Mesendoderm (in vitro differentiated cells): ENCODE measurements at regions not wholly inside any gene's neighbourhood (a gene's known extent, or its start where the extent isn't known, plus 50 kb on each side); places are given as distances from the start of the nearest gene placed in this dataset.

Source experiments
- DNase-seq: peaks from one replicate; pipeline ENCODE4 v3.0.0; 2013
- H2AK5ac ChIP-seq: 2 replicates; pipeline ENCODE4 v1.6.1; 2013; ENCODE audit warnings: low read length, inconsistent platforms
- H2BK120ac ChIP-seq: 2 replicates; pipeline ENCODE4 v1.6.1; 2013; ENCODE audit warnings: low read depth, mild to moderate bottlenecking, low read length, moderate library complexity, mixed read lengths
- H2BK15ac ChIP-seq: replicated peaks from 2 replicates; pipeline ENCODE4 v1.6.1; 2013; ENCODE audit warnings: low read depth, mild to moderate bottlenecking, moderate library complexity
- H2BK5ac ChIP-seq: 2 replicates; pipeline ENCODE4 v1.6.1; 2013; ENCODE audit warnings: low read length, inconsistent platforms
- H3K18ac ChIP-seq: 2 replicates; pipeline ENCODE4 v1.6.1; 2013; ENCODE audit warnings: mild to moderate bottlenecking, low read length, mixed read lengths
- H3K23ac ChIP-seq: one replicate; pipeline ENCODE4 v1.6.1; 2013; ENCODE audit warnings: low read length
- H3K27ac ChIP-seq: 2 replicates; pipeline ENCODE4 v1.5.1; 2013; ENCODE audit warnings: low read depth, mild to moderate bottlenecking, inconsistent platforms, low read length, moderate library complexity
- H3K27me3 ChIP-seq: 2 replicates; pipeline ENCODE4 v1.6.1; 2013; ENCODE audit warnings: low read length, control low read depth, mild to moderate bottlenecking, inconsistent platforms; ENCODE audit not compliant: insufficient read depth, poor library complexity
- H3K36me3 ChIP-seq: 2 replicates; pipeline ENCODE4 v1.6.1; 2013; ENCODE audit warnings: low read length, inconsistent platforms; ENCODE audit not compliant: control insufficient read depth, insufficient read depth
- H3K4ac ChIP-seq: one replicate; pipeline ENCODE4 v1.6.1; 2013; ENCODE audit warnings: low read depth, mild to moderate bottlenecking, low read length, moderate library complexity
- H3K4me1 ChIP-seq: 2 replicates; pipeline ENCODE4 v1.6.1; 2013; ENCODE audit warnings: low read depth, low read length, inconsistent platforms; ENCODE audit not compliant: control insufficient read depth
- H3K4me2 ChIP-seq: 2 replicates; pipeline ENCODE4 v1.6.1; 2013; ENCODE audit warnings: low read length
- H3K4me3 ChIP-seq: 2 replicates; pipeline ENCODE4 v1.5.1; 2013; ENCODE audit warnings: mild to moderate bottlenecking, low read length
- H3K56ac ChIP-seq: one replicate; pipeline ENCODE4 v1.6.1; 2013; ENCODE audit warnings: low read length
- H3K79me1 ChIP-seq: 2 replicates; pipeline ENCODE4 v1.6.1; 2013; ENCODE audit warnings: low read length, inconsistent platforms
- H3K79me2 ChIP-seq: 2 replicates; pipeline ENCODE4 v1.6.1; 2013; ENCODE audit warnings: mild to moderate bottlenecking, low read length; ENCODE audit not compliant: control insufficient read depth, insufficient read depth
- H3K9ac ChIP-seq: 2 replicates; pipeline ENCODE4 v1.6.1; 2013; ENCODE audit warnings: low read length, inconsistent platforms
- H4K5ac ChIP-seq: one replicate; pipeline ENCODE4 v1.6.1; 2013; ENCODE audit warnings: low read length
- H4K8ac ChIP-seq: one replicate; pipeline ENCODE4 v1.6.1; 2013; ENCODE audit warnings: low read depth, mild to moderate bottlenecking, control low read depth, low read length, moderate library complexity
- WGBS: extraction: QIAGEN DNeasy Blood & Tissue Kit; methylation state at CpG from one replicate; pipeline ENCODE4 v1.1.7; 2013; ENCODE audit warnings: low lambda C conversion rate, missing lambda C conversion rate; ENCODE audit not compliant: insufficient coverage; ENCODE audit errors: extremely low coverage; 5-methylcytosine and 5-hydroxymethylcytosine counted together

DNA sequence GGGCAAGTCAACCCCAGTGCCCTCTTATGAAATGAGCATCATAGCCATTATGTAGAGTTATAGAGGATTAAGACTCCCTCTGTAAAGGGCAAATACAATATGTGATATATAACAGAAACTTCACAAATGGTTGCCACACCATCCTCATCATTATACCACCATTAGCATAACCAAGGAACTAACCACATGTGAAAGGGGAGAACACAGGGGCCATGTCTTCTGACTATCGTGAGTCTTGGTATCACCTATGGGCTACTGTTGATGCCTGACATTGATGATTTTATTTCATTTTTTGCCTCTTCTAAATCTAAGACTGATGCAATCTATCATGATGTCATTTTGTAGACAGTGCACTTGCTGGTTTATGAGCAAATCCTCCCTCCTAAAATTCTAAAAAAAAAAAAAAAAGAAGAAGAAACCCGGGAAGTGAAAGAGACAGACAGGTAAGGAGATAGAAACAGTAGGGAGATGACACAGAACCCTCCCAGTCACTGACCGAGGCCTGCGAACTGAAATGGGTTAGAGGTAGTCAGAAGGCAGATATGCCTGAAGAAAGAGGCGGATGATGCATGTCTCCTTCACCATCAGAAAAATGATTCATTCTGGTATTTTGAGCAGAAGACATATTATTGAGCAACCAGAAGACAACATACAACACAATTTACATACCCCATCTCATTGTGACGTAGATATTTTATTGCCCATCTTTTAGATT lies 266.0 kb downstream of the DMAC1 start:
- no peak overlapping the region for H2BK120ac ChIP-seq
- no peaks in the 10 kb centered on the region for H3K79me2 ChIP-seq
- WGBS, result no CpG with 5 or more reads among the region's 6 CpGs
- H2BK5ac ChIP-seq, result no peak overlapping the region
- no peaks in the 10 kb centered on the region for H3K27me3 ChIP-seq
- H3K56ac ChIP-seq, result no peak overlapping the region
- no peak overlapping the region for H2BK15ac ChIP-seq
- no peaks in the 10 kb centered on the region for H3K4me1 ChIP-seq
- no peak overlapping the region for H4K5ac ChIP-seq
- H3K4me2 ChIP-seq, result no peak overlapping the region
- no peak overlapping the region for H3K9ac ChIP-seq
- H3K18ac ChIP-seq, result no peak overlapping the region
- H4K8ac ChIP-seq, result no peak overlapping the region
- H3K36me3 ChIP-seq, result no peaks in the 10 kb centered on the region
- H2AK5ac ChIP-seq, result no peak overlapping the region
- DNase-seq, result no peak
- H3K4me3 ChIP-seq, result no peak overlapping the region
- no peak overlapping the region for H3K4ac ChIP-seq
- no peak overlapping the region for H3K27ac ChIP-seq
- H3K23ac ChIP-seq, result no peak overlapping the region
- H3K79me1 ChIP-seq, result no peaks in the 10 kb centered on the region

DNA sequence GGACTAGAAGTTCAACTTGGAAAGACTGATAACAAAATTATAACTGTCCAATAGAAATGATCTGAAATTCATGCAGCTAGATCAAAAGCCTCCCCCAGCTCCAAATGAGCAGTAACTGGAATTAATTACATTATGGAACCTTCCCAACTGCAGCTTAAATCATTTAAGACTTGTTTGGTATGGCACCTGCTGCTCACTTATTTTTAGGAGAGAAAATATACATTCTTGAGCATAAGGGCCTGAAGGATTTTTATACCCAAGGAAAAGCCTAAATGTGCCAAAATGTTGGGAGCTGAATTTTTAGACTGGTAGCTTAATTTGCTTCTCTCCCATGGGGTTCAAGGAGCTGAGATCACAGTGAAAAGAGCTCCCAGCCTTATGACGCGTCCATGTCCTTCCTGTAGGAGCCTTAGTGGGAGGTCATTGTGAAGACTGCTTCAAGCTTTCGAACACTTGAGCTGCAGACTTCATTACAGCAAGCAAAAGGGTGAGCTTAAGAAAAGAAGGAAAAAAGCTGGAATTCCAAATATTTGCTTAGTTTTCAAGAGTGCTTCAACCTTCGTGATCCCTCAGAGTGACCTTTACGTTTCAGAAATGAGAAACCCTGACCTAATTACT lies 276.0 kb downstream of the DMAC1 start:
- Histone ChIP-seq H3K9ac (no peak overlapping the region), H3K4me1 (no peaks in the 10 kb centered on the region), H4K8ac (no peak overlapping the region), H2AK5ac (no peak overlapping the region), H3K36me3 (no peaks in the 10 kb centered on the region), H2BK15ac (no peak overlapping the region), H3K18ac (no peak overlapping the region), H3K27me3 (no peaks in the 10 kb centered on the region), H3K4ac (no peak overlapping the region), H2BK5ac (no peak overlapping the region), H4K5ac (no peak overlapping the region), H3K56ac (no peak overlapping the region), H3K79me2 (no peaks in the 10 kb centered on the region), H3K23ac (no peak overlapping the region), H3K27ac (no peak overlapping the region), H3K79me1 (no peaks in the 10 kb centered on the region), H3K4me2 (no peak overlapping the region), H3K4me3 (no peak overlapping the region), H2BK120ac (no peak overlapping the region)
- WGBS, result no CpG with 5 or more reads among the region's 5 CpGs
- DNase-seq, result peak; percentile 11

DNA sequence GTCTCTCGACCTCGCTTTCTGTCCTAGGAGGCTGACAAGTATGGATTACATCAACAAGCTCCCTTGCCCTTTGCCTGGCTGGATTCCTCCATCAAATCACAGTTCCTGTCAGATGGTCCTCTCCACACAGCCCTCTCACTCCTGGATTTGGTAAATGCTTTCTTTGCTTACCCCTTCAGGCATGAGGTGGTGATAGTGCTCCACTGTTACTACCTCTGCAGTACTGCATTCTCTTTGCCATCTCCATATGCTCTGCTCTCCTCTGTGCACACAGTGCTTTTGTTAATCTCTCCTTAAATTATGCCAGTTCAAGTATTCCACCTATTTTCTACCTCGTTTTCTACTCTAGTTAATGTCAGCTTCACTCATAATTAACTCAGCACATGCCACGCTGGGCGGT lies 279.2 kb downstream of the DMAC1 start:
- H3K23ac ChIP-seq, result no peak overlapping the region
- no peaks in the 10 kb centered on the region for H3K36me3 ChIP-seq

DNA sequence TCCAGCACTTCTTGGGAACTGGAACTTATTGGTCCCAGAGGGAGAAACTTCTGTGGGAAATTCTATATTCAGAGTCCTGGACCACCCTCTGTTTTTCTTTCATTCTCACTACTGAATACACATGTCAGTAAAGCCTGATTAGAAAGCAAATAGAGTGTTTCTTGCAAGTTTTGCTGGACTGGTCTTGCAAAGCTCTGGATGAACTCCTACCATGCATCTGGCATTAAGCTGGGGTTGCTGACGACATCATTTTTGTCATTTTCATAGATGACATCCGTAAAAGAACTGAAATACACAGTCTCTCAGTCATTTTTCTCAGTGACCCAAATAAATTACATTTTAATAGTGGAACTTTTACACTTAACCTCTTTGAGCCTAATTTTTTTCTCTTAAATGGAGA lies 283.2 kb downstream of the DMAC1 start:
- no peak overlapping the region for H2BK120ac ChIP-seq
- no peak overlapping the region for H4K8ac ChIP-seq
- H3K4me2 ChIP-seq, result no peak overlapping the region
- no peak overlapping the region for H3K4ac ChIP-seq
- no peak overlapping the region for H3K56ac ChIP-seq
- DNase-seq, result no peak
- H2BK5ac ChIP-seq, result no peak overlapping the region
- no peak overlapping the region for H2AK5ac ChIP-seq
- H4K5ac ChIP-seq, result no peak overlapping the region
- H3K27me3 ChIP-seq, result no peaks in the 10 kb centered on the region
- no CpG with 5 or more reads among the region's 2 CpGs for WGBS
- no peaks in the 10 kb centered on the region for H3K4me1 ChIP-seq
- H3K27ac ChIP-seq, result no peak overlapping the region
- no peak overlapping the region for H2BK15ac ChIP-seq
- H3K79me2 ChIP-seq, result no peaks in the 10 kb centered on the region
- no peak overlapping the region for H3K18ac ChIP-seq
- H3K23ac ChIP-seq, result no peak overlapping the region
- no peak overlapping the region for H3K4me3 ChIP-seq
- H3K36me3 ChIP-seq, result no peaks in the 10 kb centered on the region
- H3K79me1 ChIP-seq, result no peaks in the 10 kb centered on the region
- H3K9ac ChIP-seq, result no peak overlapping the region

More for the DNA sequence above, 279.2 kb downstream of the DMAC1 start:
- Histone ChIP-seq H3K4ac (no peak overlapping the region), H3K56ac (no peak overlapping the region), H3K4me3 (no peak overlapping the region), H3K18ac (no peak overlapping the region), H2AK5ac (no peak overlapping the region), H4K8ac (no peak overlapping the region), H3K79me2 (no peaks in the 10 kb centered on the region), H4K5ac (no peak overlapping the region), H3K4me1 (no peaks in the 10 kb centered on the region), H3K27ac (no peak overlapping the region), H3K4me2 (no peak overlapping the region), H2BK5ac (no peak overlapping the region), H2BK15ac (no peak overlapping the region), H3K9ac (no peak overlapping the region), H3K27me3 (no peaks in the 10 kb centered on the region), H2BK120ac (no peak overlapping the region), H3K79me1 (no peaks in the 10 kb centered on the region)
- DNase-seq, result no peak
- WGBS, result no CpG with 5 or more reads among the region's 5 CpGs

DNA sequence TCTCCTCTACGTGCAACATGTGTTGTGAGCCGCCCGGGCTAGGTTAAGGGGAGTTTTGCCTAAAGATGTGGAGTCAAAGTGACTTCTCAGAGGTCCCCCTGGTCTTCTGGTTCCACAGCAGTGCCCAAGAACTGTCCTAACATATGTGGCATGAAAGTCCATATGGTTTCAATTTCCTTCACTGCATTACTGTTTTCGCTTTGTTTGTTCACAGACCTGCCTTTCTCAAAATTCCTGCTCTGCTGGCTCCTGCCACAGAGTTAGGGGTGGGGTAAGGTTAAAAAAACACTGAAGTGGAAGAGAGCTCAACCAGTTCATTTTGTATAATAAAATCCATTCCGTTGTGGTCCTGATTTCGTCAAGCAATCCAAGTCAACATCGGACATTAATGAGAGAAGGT lies 289.4 kb downstream of the DMAC1 start:
- no peak overlapping the region for H4K8ac ChIP-seq
- no peak overlapping the region for H2AK5ac ChIP-seq
- no peak overlapping the region for H3K9ac ChIP-seq
- H3K79me2 ChIP-seq, result no peaks in the 10 kb centered on the region
- H3K4me1 ChIP-seq, result no peaks in the 10 kb centered on the region
- WGBS, result no CpG with 5 or more reads among the region's 7 CpGs
- H3K36me3 ChIP-seq, result no peaks in the 10 kb centered on the region
- no peak overlapping the region for H2BK15ac ChIP-seq
- no peak overlapping the region for H3K18ac ChIP-seq
- no peak overlapping the region for H2BK120ac ChIP-seq
- DNase-seq, result no peak
- H3K27ac ChIP-seq, result no peak overlapping the region
- no peaks in the 10 kb centered on the region for H3K27me3 ChIP-seq
- no peak overlapping the region for H4K5ac ChIP-seq
- H3K4ac ChIP-seq, result no peak overlapping the region
- no peak overlapping the region for H3K4me3 ChIP-seq
- no peaks in the 10 kb centered on the region for H3K79me1 ChIP-seq
- H2BK5ac ChIP-seq, result no peak overlapping the region
- H3K56ac ChIP-seq, result no peak overlapping the region
- H3K4me2 ChIP-seq, result no peak overlapping the region
- H3K23ac ChIP-seq, result no peak overlapping the region
